ENCODE measurements at regions not wholly inside any gene's neighbourhood (a gene's known extent, or its start where the extent isn't known, plus 50 kb on each side); places are given as distances from the start of the nearest gene placed in this dataset.
"Not testable (repeated sequence)": the region's sequence is repeated elsewhere in the genome, so short reads cannot be mapped to it uniquely, and the experiment has no call there.

GRCh38 chr3:148494451-148494850 is 203.3 kb upstream of the AGTR1 start:
- Mint-ChIP-seq H3K4me1 (ENCODE audit: low read depth) (no peaks in the 10 kb centered on the region), H3K9me3 (no peaks in the 10 kb centered on the region), H3K36me3 (ENCODE audit: low read depth) (no peaks in the 10 kb centered on the region), H3K27me3 (no peaks in the 10 kb centered on the region), H3K4me3 (no peak overlapping the region), H3K27ac (no peak overlapping the region)
- intact Hi-C loops (cut with micrococcal nuclease): no loop called here

GRCh38 chr3:148500881-148501280 is 196.8 kb upstream of the AGTR1 start:
- intact Hi-C loops (cut with micrococcal nuclease): no loop called here
- Mint-ChIP-seq H3K4me1 (ENCODE audit: low read depth) (no peaks in the 10 kb centered on the region), H3K4me3 (no peak overlapping the region), H3K27me3 (no peaks in the 10 kb centered on the region), H3K9me3 (no peaks in the 10 kb centered on the region), H3K27ac (no peak overlapping the region), H3K36me3 (ENCODE audit: low read depth) (no peaks in the 10 kb centered on the region)

GRCh38 chr3:148510116-148510515 is 187.6 kb upstream of the AGTR1 start:
- intact Hi-C loops (cut with micrococcal nuclease): no loop called here
- H3K27ac Mint-ChIP-seq: no peak overlapping the region
- no peak overlapping the region for H3K4me3 Mint-ChIP-seq
- peaks cover 9% of the 10 kb centered on the region for H3K9me3 Mint-ChIP-seq
- no peaks in the 10 kb centered on the region for H3K4me1 Mint-ChIP-seq (ENCODE audit: low read depth)
- no peaks in the 10 kb centered on the region for H3K36me3 Mint-ChIP-seq (ENCODE audit: low read depth)
- H3K27me3 Mint-ChIP-seq: no peaks in the 10 kb centered on the region

- no peaks in the 10 kb centered on the region for H3K27me3 Mint-ChIP-seq
- H3K4me1 Mint-ChIP-seq (ENCODE audit: low read depth): no peaks in the 10 kb centered on the region
- peaks cover 9% of the 10 kb centered on the region for H3K9me3 Mint-ChIP-seq
- no peak overlapping the region for H3K4me3 Mint-ChIP-seq
- no peak overlapping the region for H3K27ac Mint-ChIP-seq
- H3K36me3 Mint-ChIP-seq (ENCODE audit: low read depth): no peaks in the 10 kb centered on the region
- intact Hi-C loops (cut with micrococcal nuclease): no loop called here
Measured at GRCh38 chr3:148510561-148510960, 187.1 kb upstream of the AGTR1 start.

- intact Hi-C loops (cut with micrococcal nuclease): no loop called here
- Mint-ChIP-seq H3K27ac (no peak overlapping the region), H3K27me3 (no peaks in the 10 kb centered on the region), H3K36me3 (ENCODE audit: low read depth) (no peaks in the 10 kb centered on the region), H3K4me1 (ENCODE audit: low read depth) (no peaks in the 10 kb centered on the region), H3K4me3 (no peak overlapping the region), H3K9me3 (no peaks in the 10 kb centered on the region)
Measured at GRCh38 chr3:148512648-148513047, 185.1 kb upstream of the AGTR1 start.

- Mint-ChIP-seq H3K27me3 (no peaks in the 10 kb centered on the region), H3K27ac (no peak overlapping the region), H3K4me1 (ENCODE audit: low read depth) (no peaks in the 10 kb centered on the region), H3K4me3 (no peak overlapping the region), H3K36me3 (ENCODE audit: low read depth) (no peaks in the 10 kb centered on the region), H3K9me3 (peaks cover 4% of the 10 kb centered on the region)
- intact Hi-C loops (cut with micrococcal nuclease): no loop called here
Measured at GRCh38 chr3:148513096-148513543, 184.6 kb upstream of the AGTR1 start.

- Mint-ChIP-seq H3K27ac (no peak overlapping the region), H3K9me3 (peaks cover 39% of the 10 kb centered on the region), H3K4me3 (no peak overlapping the region), H3K36me3 (ENCODE audit: low read depth) (no peaks in the 10 kb centered on the region), H3K27me3 (no peaks in the 10 kb centered on the region), H3K4me1 (ENCODE audit: low read depth) (no peaks in the 10 kb centered on the region)
- intact Hi-C loops (cut with micrococcal nuclease): no loop called here
Measured at GRCh38 chr3:148518520-148518919, 179.2 kb upstream of the AGTR1 start.

GRCh38 chr3:148525621-148526020 is 172.1 kb upstream of the AGTR1 start:
- H3K27me3 Mint-ChIP-seq; H3K27ac Mint-ChIP-seq; H3K4me3 Mint-ChIP-seq; H3K4me1 Mint-ChIP-seq (ENCODE audit: low read depth); intact Hi-C loops (cut with micrococcal nuclease); H3K36me3 Mint-ChIP-seq (ENCODE audit: low read depth): not testable (repeated sequence)
- H3K9me3 Mint-ChIP-seq: peaks cover 33% of the 10 kb centered on the region

- intact Hi-C loops (cut with micrococcal nuclease): no loop called here
- Mint-ChIP-seq H3K36me3 (ENCODE audit: low read depth) (no peaks in the 10 kb centered on the region), H3K27ac (no peak overlapping the region), H3K9me3 (peaks cover 27% of the 10 kb centered on the region), H3K4me3 (no peak overlapping the region), H3K27me3 (no peaks in the 10 kb centered on the region), H3K4me1 (ENCODE audit: low read depth) (no peaks in the 10 kb centered on the region)
Measured at GRCh38 chr3:148528024-148528423, 169.7 kb upstream of the AGTR1 start.

- intact Hi-C loops (cut with micrococcal nuclease): no loop called here
- Mint-ChIP-seq H3K4me3 (no peak overlapping the region), H3K27me3 (no peaks in the 10 kb centered on the region), H3K36me3 (ENCODE audit: low read depth) (no peaks in the 10 kb centered on the region), H3K27ac (no peak overlapping the region), H3K9me3 (peaks cover 5% of the 10 kb centered on the region), H3K4me1 (ENCODE audit: low read depth) (no peaks in the 10 kb centered on the region)
Measured at GRCh38 chr3:148531836-148532235, 165.9 kb upstream of the AGTR1 start.

GRCh38 chr3:148532326-148532725 is 165.4 kb upstream of the AGTR1 start:
- no peaks in the 10 kb centered on the region for H3K36me3 Mint-ChIP-seq (ENCODE audit: low read depth)
- no peaks in the 10 kb centered on the region for H3K27me3 Mint-ChIP-seq
- H3K9me3 Mint-ChIP-seq: peaks cover under 1% of the 10 kb centered on the region
- H3K4me3 Mint-ChIP-seq: no peak overlapping the region
- no peak overlapping the region for H3K27ac Mint-ChIP-seq
- H3K4me1 Mint-ChIP-seq (ENCODE audit: low read depth): no peaks in the 10 kb centered on the region
- intact Hi-C loops (cut with micrococcal nuclease): no loop called here

GRCh38 chr3:148532774-148533173 is 164.9 kb upstream of the AGTR1 start:
- intact Hi-C loops (cut with micrococcal nuclease): no loop called here
- Mint-ChIP-seq H3K4me1 (ENCODE audit: low read depth) (no peaks in the 10 kb centered on the region), H3K36me3 (ENCODE audit: low read depth) (no peaks in the 10 kb centered on the region), H3K9me3 (no peaks in the 10 kb centered on the region), H3K27me3 (no peaks in the 10 kb centered on the region), H3K27ac (no peak overlapping the region), H3K4me3 (no peak overlapping the region)

GRCh38 chr3:148534089-148534988 is 163.4 kb upstream of the AGTR1 start:
- H3K27me3 Mint-ChIP-seq: no peaks in the 10 kb centered on the region

GRCh38 chr3:148535001-148535400 is 162.7 kb upstream of the AGTR1 start:
- no peaks in the 10 kb centered on the region for H3K27me3 Mint-ChIP-seq
- H3K9me3 Mint-ChIP-seq: no peaks in the 10 kb centered on the region
- H3K27ac Mint-ChIP-seq: no peak overlapping the region
- H3K4me1 Mint-ChIP-seq (ENCODE audit: low read depth): no peaks in the 10 kb centered on the region
- intact Hi-C loops (cut with micrococcal nuclease): no loop called here
- H3K4me3 Mint-ChIP-seq: no peak overlapping the region
- no peaks in the 10 kb centered on the region for H3K36me3 Mint-ChIP-seq (ENCODE audit: low read depth)

More at GRCh38 chr3:148534089-148534988, 163.4 kb upstream of the AGTR1 start:
- Mint-ChIP-seq H3K27ac (no peak overlapping the region), H3K4me1 (ENCODE audit: low read depth) (no peaks in the 10 kb centered on the region), H3K4me3 (no peak overlapping the region), H3K9me3 (no peaks in the 10 kb centered on the region), H3K36me3 (ENCODE audit: low read depth) (no peaks in the 10 kb centered on the region)
- intact Hi-C loops (cut with micrococcal nuclease): no loop called here

- Mint-ChIP-seq H3K4me3 (no peak overlapping the region), H3K9me3 (no peaks in the 10 kb centered on the region), H3K4me1 (ENCODE audit: low read depth) (no peaks in the 10 kb centered on the region), H3K27ac (no peak overlapping the region), H3K36me3 (ENCODE audit: low read depth) (no peaks in the 10 kb centered on the region), H3K27me3 (no peaks in the 10 kb centered on the region)
- intact Hi-C loops (cut with micrococcal nuclease): no loop called here
Measured at GRCh38 chr3:148540266-148540665, 157.4 kb upstream of the AGTR1 start.
